ENCODE measurements at regions not wholly inside any gene's neighbourhood (a gene's known extent, or its start where the extent isn't known, plus 50 kb on each side); places are given as distances from the start of the nearest gene placed in this dataset.

DNA sequence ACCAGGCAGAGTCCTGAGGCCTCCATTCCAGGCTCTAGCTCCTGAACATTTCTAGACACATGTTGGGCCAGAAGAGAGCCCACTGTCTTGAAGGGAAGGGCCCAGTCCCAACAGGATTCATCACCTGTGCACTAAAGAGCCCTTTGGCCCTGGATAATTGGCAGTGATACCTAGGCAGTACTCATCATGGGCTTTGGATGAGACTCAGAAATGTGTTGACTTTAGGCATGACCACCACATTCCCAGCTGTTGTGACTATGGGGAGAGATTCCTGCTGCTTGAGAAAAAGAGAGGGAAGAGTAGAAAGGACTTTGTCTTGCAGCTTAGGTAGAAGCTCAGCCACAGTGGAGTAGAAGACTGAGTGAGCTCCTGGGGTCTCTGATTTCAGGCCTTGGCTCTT, 138.4 kb upstream of the DAPK1 start:
- TF ChIP-seq, protein P1, sequence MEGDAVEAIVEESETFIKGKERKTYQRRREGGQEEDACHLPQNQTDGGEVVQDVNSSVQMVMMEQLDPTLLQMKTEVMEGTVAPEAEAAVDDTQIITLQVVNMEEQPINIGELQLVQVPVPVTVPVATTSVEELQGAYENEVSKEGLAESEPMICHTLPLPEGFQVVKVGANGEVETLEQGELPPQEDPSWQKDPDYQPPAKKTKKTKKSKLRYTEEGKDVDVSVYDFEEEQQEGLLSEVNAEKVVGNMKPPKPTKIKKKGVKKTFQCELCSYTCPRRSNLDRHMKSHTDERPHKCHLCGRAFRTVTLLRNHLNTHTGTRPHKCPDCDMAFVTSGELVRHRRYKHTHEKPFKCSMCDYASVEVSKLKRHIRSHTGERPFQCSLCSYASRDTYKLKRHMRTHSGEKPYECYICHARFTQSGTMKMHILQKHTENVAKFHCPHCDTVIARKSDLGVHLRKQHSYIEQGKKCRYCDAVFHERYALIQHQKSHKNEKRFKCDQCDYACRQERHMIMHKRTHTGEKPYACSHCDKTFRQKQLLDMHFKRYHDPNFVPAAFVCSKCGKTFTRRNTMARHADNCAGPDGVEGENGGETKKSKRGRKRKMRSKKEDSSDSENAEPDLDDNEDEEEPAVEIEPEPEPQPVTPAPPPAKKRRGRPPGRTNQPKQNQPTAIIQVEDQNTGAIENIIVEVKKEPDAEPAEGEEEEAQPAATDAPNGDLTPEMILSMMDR (IDR thresholded peaks at IDR 0.05) = no peak
- no peak for TF ChIP-seq POLR2A (IDR thresholded peaks at IDR 0.05)

Data from testis (tissue), 2 donors.